Liver (tissue), 3 donors: ENCODE measurements at regions not wholly inside any gene's neighbourhood (a gene's known extent, or its start where the extent isn't known, plus 50 kb on each side); places are given as distances from the start of the nearest gene placed in this dataset.

ENCODE experiments used
- CTCF ChIP-seq: fragments of 150-350 bp; IDR thresholded peaks from 2 replicates; pipeline ENCODE4 v1.5.1; 2017; ENCODE audit warnings: improper control_type of control experiment, low read depth, low read length; ENCODE audit not compliant: missing input control
- HNF4G ChIP-seq: IDR thresholded peaks from 2 replicates; pipeline ENCODE4 v1.6.1; 2016; ENCODE audit warnings: antibody characterized with exemption
- donor health status: healthy.
- donor health status: healthy.

- TF ChIP-seq CTCF (no peak), HNF4G (no peak)
Observed at GRCh38 chrX:40406330-40406859, 174.4 kb upstream of the ATP6AP2 start.
